H1 (cell line): ENCODE measurements at regions not wholly inside any gene's neighbourhood (a gene's known extent, or its start where the extent isn't known, plus 50 kb on each side); places are given as distances from the start of the nearest gene placed in this dataset.

Experiments used
- CTCF ChIA-PET: fragments of 300-600 bp; sonication (Branson Sonifier 250); formaldehyde crosslinking; loops from one replicate; lab custom pipeline; 2021; ENCODE audit not compliant: partially characterized antibody; lab: Charles Lee
- POLR2A ChIA-PET: fragments of 300-600 bp; sonication (Branson Sonifier 250); formaldehyde crosslinking; loops from one replicate; lab custom pipeline; 2021; ENCODE audit warnings: inconsistent platforms; ENCODE audit not compliant: partially characterized antibody; lab: Charles Lee
- DNase-seq, 2 experiments: peaks; one replicate each; pipeline versions ENCODE4 v3.0.0 to v3.0.0-alpha.2; 2010 to 2022; ENCODE audit warnings: low spot score in 2 of 2, low read depth in 1 of 2, mixed read lengths in 1 of 2
- FAIRE-seq: peaks from 2 replicates; lab custom pipeline; 2011; peaks lifted over from hg19 to GRCh38; lab: Jason Lieb, UNC
- H2AFZ ChIP-seq: 2 replicates; pipeline ENCODE4 v1.8.1; 2012; ENCODE audit warnings: low read length, inconsistent platforms
- H2AK5ac ChIP-seq: 2 replicates; pipeline ENCODE4 v1.6.1; 2013; ENCODE audit warnings: low read depth, low read length
- H2BK120ac ChIP-seq: replicated peaks from 2 replicates; pipeline ENCODE3; 2013; ENCODE audit warnings: low read depth, low read length, inconsistent platforms
- H2BK12ac ChIP-seq: 2 replicates; pipeline ENCODE4 v1.6.1; 2013; ENCODE audit warnings: low read depth, low read length
- H2BK15ac ChIP-seq: 2 replicates; pipeline ENCODE4 v1.6.1; 2013; ENCODE audit warnings: low read length
- H2BK20ac ChIP-seq: 2 replicates; pipeline ENCODE4 v1.6.1; 2013; ENCODE audit warnings: low read length
- H2BK5ac ChIP-seq: 2 replicates; pipeline ENCODE4 v1.6.1; 2013; ENCODE audit warnings: low read depth, low read length
- H3K14ac ChIP-seq: 2 replicates; pipeline ENCODE4 v1.6.1; 2013; ENCODE audit warnings: inconsistent platforms; ENCODE audit not compliant: insufficient read length
- H3K18ac ChIP-seq: 2 replicates; pipeline ENCODE4 v1.6.1; 2013; ENCODE audit warnings: low read length; ENCODE audit errors: extremely low read depth
- H3K23ac ChIP-seq: 2 replicates; pipeline ENCODE4 v1.6.1; 2013; ENCODE audit warnings: inconsistent platforms; ENCODE audit not compliant: insufficient read length
- H3K23me2 ChIP-seq: 2 replicates; pipeline ENCODE4 v1.6.1; 2013; ENCODE audit warnings: low read depth, low read length
- H3K27ac ChIP-seq: 2 replicates; pipeline ENCODE4 v1.6.1; 2011; ENCODE audit warnings: low read depth, low read length, inconsistent platforms
- H3K27me3 ChIP-seq, 4 experiments: replicated peaks in 1 of 4; 1 replicate in 1 of 4; 2 replicates in 3 of 4; pipeline versions ENCODE4 v1.6.1 to v1.8.1; 2011 to 2013; ENCODE audit warnings: low read length in 3 of 4, mild to moderate bottlenecking in 3 of 4, inconsistent platforms in 2 of 4, mixed read lengths in 2 of 4, moderate library complexity in 1 of 4; ENCODE audit not compliant: control insufficient read depth in 3 of 4, insufficient read depth in 3 of 4; ENCODE audit errors: extremely low read depth in 1 of 4
- H3K36me3 ChIP-seq, 4 experiments: 2 replicates each; pipeline versions ENCODE4 v1.6.1 to v1.8.1; 2011 to 2013; ENCODE audit warnings: mild to moderate bottlenecking in 4 of 4, low read length in 3 of 4, moderate library complexity in 2 of 4, control low read depth in 1 of 4, inconsistent platforms in 1 of 4; ENCODE audit not compliant: insufficient read depth in 4 of 4, control insufficient read depth in 2 of 4
- H3K4ac ChIP-seq: replicated peaks from 2 replicates; pipeline ENCODE3; 2013; ENCODE audit warnings: low read length, low read depth, mixed read lengths, inconsistent platforms; ENCODE audit not compliant: insufficient read length
- H3K4me1 ChIP-seq, 4 experiments: replicated peaks in 1 of 4; 1 replicate in 1 of 4; 2 replicates in 3 of 4; pipeline versions ENCODE4 v1.6.1 to v1.8.1; 2011 to 2013; ENCODE audit warnings: low read length in 3 of 4, inconsistent platforms in 2 of 4, mixed read lengths in 1 of 4; ENCODE audit not compliant: insufficient read depth in 4 of 4, control insufficient read depth in 3 of 4
- H3K4me2 ChIP-seq, 2 experiments: 2 replicates each; pipeline versions ENCODE4 v1.6.1 to v1.8.1; 2011 to 2013; ENCODE audit warnings: low read depth in 2 of 2, low read length in 2 of 2, control low read depth in 1 of 2, inconsistent platforms in 1 of 2, mild to moderate bottlenecking in 1 of 2; ENCODE audit not compliant: insufficient read depth in 1 of 2
- H3K4me3 ChIP-seq, 4 experiments: fragments of 200-600, 300-600 bp in 1 of 4; sonication (generic), shearing (Covaris generic), sonication (Bioruptor Twin) in 1 of 4; 2 replicates each; pipeline versions ENCODE4 v1.5.1 to v1.8.1; 2011 to 2016; ENCODE audit warnings: low read length in 4 of 4, low read depth in 3 of 4, control low read depth in 2 of 4, inconsistent platforms in 2 of 4, mild to moderate bottlenecking in 2 of 4, mixed read lengths in 1 of 4, moderate library complexity in 1 of 4; ENCODE audit not compliant: insufficient read depth in 2 of 4; ENCODE audit errors: extremely low read depth in 1 of 4
- H3K56ac ChIP-seq: replicated peaks from 2 replicates; pipeline ENCODE3; 2013; ENCODE audit warnings: low read depth, mild to moderate bottlenecking, mixed read lengths, low read length, inconsistent platforms; ENCODE audit not compliant: insufficient read length
- H3K79me1 ChIP-seq: 2 replicates; pipeline ENCODE4 v1.6.1; 2013; ENCODE audit warnings: low read depth, low read length, control low read depth
- H3K79me2 ChIP-seq, 2 experiments: 2 replicates each; pipeline versions ENCODE4 v1.6.1 to v1.8.1; 2012 to 2013; ENCODE audit warnings: low read length in 2 of 2, mild to moderate bottlenecking in 2 of 2, inconsistent platforms in 1 of 2; ENCODE audit not compliant: insufficient read depth in 2 of 2, control insufficient read depth in 1 of 2
- H3K9ac ChIP-seq, 4 experiments: replicated peaks in 1 of 4; 1 replicate in 1 of 4; 2 replicates in 3 of 4; pipeline versions ENCODE4 v1.6.1 to v1.8.1; 2011 to 2013; ENCODE audit warnings: low read depth in 3 of 4, low read length in 3 of 4, control low read depth in 2 of 4, mild to moderate bottlenecking in 2 of 4, moderate library complexity in 2 of 4, inconsistent platforms in 1 of 4; ENCODE audit errors: extremely low read depth in 1 of 4
- H3K9me3 ChIP-seq, 2 experiments: 2 replicates each; pipeline versions ENCODE4 v1.6.1 to v1.8.1; 2012 to 2013; ENCODE audit warnings: mild to moderate bottlenecking in 2 of 2, moderate library complexity in 2 of 2, control low read depth in 1 of 2, inconsistent platforms in 1 of 2, low read depth in 1 of 2, low read length in 1 of 2, mixed read lengths in 1 of 2; ENCODE audit not compliant: insufficient read depth in 2 of 2
- H4K20me1 ChIP-seq, 2 experiments: replicated peaks in 1 of 2; 2 replicates each; pipeline versions ENCODE3 to v1.8.1; 2011 to 2013; ENCODE audit warnings: inconsistent platforms in 2 of 2, low read length in 2 of 2, mild to moderate bottlenecking in 1 of 2; ENCODE audit not compliant: insufficient read depth in 2 of 2, control insufficient read depth in 1 of 2
- H4K5ac ChIP-seq: 2 replicates; pipeline ENCODE4 v1.6.1; 2013; ENCODE audit warnings: low read length, low read depth, mixed read lengths, inconsistent platforms; ENCODE audit not compliant: insufficient read length
- H4K8ac ChIP-seq: 2 replicates; pipeline ENCODE4 v1.8.0; 2013; ENCODE audit warnings: mild to moderate bottlenecking, moderate library complexity, low read length, inconsistent platforms; ENCODE audit not compliant: insufficient read depth; ENCODE audit errors: extremely low read depth
- H4K91ac ChIP-seq: replicated peaks from 2 replicates; pipeline ENCODE3; 2013; ENCODE audit warnings: low read length, mixed read lengths, inconsistent platforms; ENCODE audit not compliant: insufficient read length
- BACH1 ChIP-seq: IDR thresholded peaks from 2 replicates; pipeline ENCODE4 v1.6.1; 2012; ENCODE audit warnings: low read length, improper control_type of control experiment
- CHD2 ChIP-seq: IDR thresholded peaks from 2 replicates; pipeline ENCODE4 v1.6.1; 2012; ENCODE audit warnings: low read length, improper control_type of control experiment
- E2F6 ChIP-seq: IDR thresholded peaks from 2 replicates; pipeline ENCODE4 v1.6.1; 2012; ENCODE audit warnings: inconsistent platforms
- FOSL1 ChIP-seq: IDR thresholded peaks from 2 replicates; pipeline ENCODE4 v1.6.1; 2011; ENCODE audit warnings: mild to moderate bottlenecking, low read depth, low read length, moderate library complexity; ENCODE audit not compliant: insufficient read depth
- GABPA ChIP-seq: IDR thresholded peaks from 2 replicates; pipeline ENCODE4 v1.6.1; 2011; ENCODE audit warnings: mild to moderate bottlenecking, low read length, moderate library complexity, borderline replicate concordance; ENCODE audit not compliant: insufficient read depth
- GTF2F1 ChIP-seq: IDR thresholded peaks from 2 replicates; pipeline ENCODE4 v1.6.1; 2012; ENCODE audit warnings: low read depth, low read length, improper control_type of control experiment, borderline replicate concordance
- NANOG ChIP-seq: IDR thresholded peaks from 2 replicates; pipeline ENCODE4 v1.6.1; 2011; ENCODE audit warnings: low read length, low read depth, mild to moderate bottlenecking, inconsistent platforms; ENCODE audit not compliant: insufficient read depth, poor library complexity, severe bottlenecking
- RFX5 ChIP-seq: IDR thresholded peaks from 2 replicates; pipeline ENCODE4 v1.6.1; 2011; ENCODE audit warnings: low read depth, low read length, improper control_type of control experiment, borderline replicate concordance
- SIX5 ChIP-seq: IDR thresholded peaks from 2 replicates; pipeline ENCODE4 v1.6.1; 2011; ENCODE audit warnings: mild to moderate bottlenecking, low read depth, low read length
- TAF7 ChIP-seq: optimal IDR thresholded peaks from 2 replicates; pipeline ENCODE3; 2011; ENCODE audit warnings: low read depth, mild to moderate bottlenecking, inconsistent platforms, low read length, moderate library complexity, borderline replicate concordance
- USF2 ChIP-seq: IDR thresholded peaks from 2 replicates; pipeline ENCODE4 v1.6.1; 2011; ENCODE audit warnings: low read length, improper control_type of control experiment
- WGBS, 2 experiments: shearing (Covaris generic) in 1 of 2; methylation state at CpG; one replicate each; pipeline versions ENCODE4 v1.1.6 to v1.1.7; 2013 to 2015; ENCODE audit warnings: low lambda C conversion rate in 2 of 2, mixed read lengths in 2 of 2, inconsistent platforms in 1 of 2, low coverage in 1 of 2, missing lambda C conversion rate in 1 of 2; ENCODE audit not compliant: insufficient replicate concordance in 2 of 2, insufficient coverage in 1 of 2, insufficient read length in 1 of 2; ENCODE audit errors: extremely low coverage in 1 of 2, missing lambda C conversion rate in 1 of 2; 5-methylcytosine and 5-hydroxymethylcytosine counted together

- 0 out of 2 replicates have a peak overlapping the region, but pooled peaks have one; percentile 46 for H2BK15ac ChIP-seq
- no peak overlapping the region for H2AFZ ChIP-seq
- no peak overlapping the region for H4K5ac ChIP-seq
- no peaks in the 10 kb centered on the region; a peak in 2 of 7 replicates for H3K27me3 ChIP-seq
- no peak overlapping the region for H3K23ac ChIP-seq
- H2BK120ac ChIP-seq = no peak overlapping the region
- H2BK12ac ChIP-seq = peak overlapping the region; percentile 43; the same call in 1 of the 2 replicates
- H3K9ac ChIP-seq = no peak overlapping the region
- H3K4me1 ChIP-seq = peaks cover 0 to 14% (median 9%) of the 10 kb centered on the region in 4 experiments; a peak in 5 of 7 replicates
- H3K36me3 ChIP-seq = no peaks in the 10 kb centered on the region
- H3K4me3 ChIP-seq = no peak overlapping the region
- no peak overlapping the region for H3K56ac ChIP-seq
- no peak overlapping the region for H3K4ac ChIP-seq
- no peaks in the 10 kb centered on the region for H4K20me1 ChIP-seq
- 94% methylated on average over 24 of the region's 24 CpGs; no CpG with 5 or more reads in 1 of the 2 experiments for WGBS, 2 experiments
- H3K4me2 ChIP-seq = no peak overlapping the region
- H2BK5ac ChIP-seq = no peak overlapping the region
- no peaks in the 10 kb centered on the region for H3K79me1 ChIP-seq
- FAIRE-seq (no peak), DNase-seq (no peak)
- no peaks in the 10 kb centered on the region for H3K79me2 ChIP-seq
- no peak overlapping the region for H2BK20ac ChIP-seq
- H3K18ac ChIP-seq = no peak overlapping the region; the same call in 1 of the 2 replicates
- no peaks in the 10 kb centered on the region for H3K23me2 ChIP-seq
- no peak overlapping the region for H3K14ac ChIP-seq
- peak overlapping the region; percentile 76 for H4K91ac ChIP-seq
- ChIA-PET POLR2A (interaction anchor here (1.0 to 1.3 kb wide), 2 partner anchors 18 to 44 kb away, joined by 3 to 4 read pairs; no protein-coding TSS in a partner anchor), CTCF (interaction anchor here (0.9 to 1.9 kb wide), 8 partner anchors 8 to 113 kb away, joined by 3 to 5 read pairs (median 4); no protein-coding TSS in a partner anchor)
- no peaks in the 10 kb centered on the region for H3K9me3 ChIP-seq
- H3K27ac ChIP-seq = no peak overlapping the region
- no peak overlapping the region for H4K8ac ChIP-seq
- H2AK5ac ChIP-seq = no peak overlapping the region
- no peak for TF ChIP-seq FOSL1
- TF ChIP-seq E2F6 = no peak
- TF ChIP-seq RFX5 = no peak
- TF ChIP-seq CHD2 = no peak
- no peak for TF ChIP-seq USF2
- TF ChIP-seq TAF7 = no peak
- TF ChIP-seq NANOG = no peak
- no peak for TF ChIP-seq BACH1
- no peak for TF ChIP-seq GABPA
- no peak for TF ChIP-seq SIX5
- TF ChIP-seq GTF2F1 = no peak
Measured at GRCh38 chr2:128372621-128373341, 54.1 kb upstream of the HS6ST1 start.
